H1 (cell line): ENCODE measurements at regions not wholly inside any gene's neighbourhood (a gene's known extent, or its start where the extent isn't known, plus 50 kb on each side); places are given as distances from the start of the nearest gene placed in this dataset.

Experiments used
- CTCF ChIA-PET: fragments of 300-600 bp; sonication (Branson Sonifier 250); formaldehyde crosslinking; loops from one replicate; lab custom pipeline; 2021; ENCODE audit not compliant: partially characterized antibody; lab: Charles Lee
- POLR2A ChIA-PET: fragments of 300-600 bp; sonication (Branson Sonifier 250); formaldehyde crosslinking; loops from one replicate; lab custom pipeline; 2021; ENCODE audit warnings: inconsistent platforms; ENCODE audit not compliant: partially characterized antibody; lab: Charles Lee
- DNase-seq, 2 experiments: peaks; one replicate each; pipeline versions ENCODE4 v3.0.0 to v3.0.0-alpha.2; 2010 to 2022; ENCODE audit warnings: low spot score in 2 of 2, low read depth in 1 of 2, mixed read lengths in 1 of 2
- FAIRE-seq: peaks from 2 replicates; lab custom pipeline; 2011; peaks lifted over from hg19 to GRCh38; lab: Jason Lieb, UNC
- H2AFZ ChIP-seq: 2 replicates; pipeline ENCODE4 v1.8.1; 2012; ENCODE audit warnings: low read length, inconsistent platforms
- H2AK5ac ChIP-seq: 2 replicates; pipeline ENCODE4 v1.6.1; 2013; ENCODE audit warnings: low read depth, low read length
- H2BK120ac ChIP-seq: replicated peaks from 2 replicates; pipeline ENCODE3; 2013; ENCODE audit warnings: low read depth, low read length, inconsistent platforms
- H2BK12ac ChIP-seq: 2 replicates; pipeline ENCODE4 v1.6.1; 2013; ENCODE audit warnings: low read depth, low read length
- H2BK15ac ChIP-seq: 2 replicates; pipeline ENCODE4 v1.6.1; 2013; ENCODE audit warnings: low read length
- H2BK20ac ChIP-seq: 2 replicates; pipeline ENCODE4 v1.6.1; 2013; ENCODE audit warnings: low read length
- H2BK5ac ChIP-seq: 2 replicates; pipeline ENCODE4 v1.6.1; 2013; ENCODE audit warnings: low read depth, low read length
- H3K14ac ChIP-seq: 2 replicates; pipeline ENCODE4 v1.6.1; 2013; ENCODE audit warnings: inconsistent platforms; ENCODE audit not compliant: insufficient read length
- H3K18ac ChIP-seq: 2 replicates; pipeline ENCODE4 v1.6.1; 2013; ENCODE audit warnings: low read length; ENCODE audit errors: extremely low read depth
- H3K23ac ChIP-seq: 2 replicates; pipeline ENCODE4 v1.6.1; 2013; ENCODE audit warnings: inconsistent platforms; ENCODE audit not compliant: insufficient read length
- H3K23me2 ChIP-seq: 2 replicates; pipeline ENCODE4 v1.6.1; 2013; ENCODE audit warnings: low read depth, low read length
- H3K27ac ChIP-seq: 2 replicates; pipeline ENCODE4 v1.6.1; 2011; ENCODE audit warnings: low read depth, low read length, inconsistent platforms
- H3K27me3 ChIP-seq, 4 experiments: replicated peaks in 1 of 4; 1 replicate in 1 of 4; 2 replicates in 3 of 4; pipeline versions ENCODE4 v1.6.1 to v1.8.1; 2011 to 2013; ENCODE audit warnings: low read length in 3 of 4, mild to moderate bottlenecking in 3 of 4, inconsistent platforms in 2 of 4, mixed read lengths in 2 of 4, moderate library complexity in 1 of 4; ENCODE audit not compliant: control insufficient read depth in 3 of 4, insufficient read depth in 3 of 4; ENCODE audit errors: extremely low read depth in 1 of 4
- H3K36me3 ChIP-seq, 4 experiments: 2 replicates each; pipeline versions ENCODE4 v1.6.1 to v1.8.1; 2011 to 2013; ENCODE audit warnings: mild to moderate bottlenecking in 4 of 4, low read length in 3 of 4, moderate library complexity in 2 of 4, control low read depth in 1 of 4, inconsistent platforms in 1 of 4; ENCODE audit not compliant: insufficient read depth in 4 of 4, control insufficient read depth in 2 of 4
- H3K4ac ChIP-seq: replicated peaks from 2 replicates; pipeline ENCODE3; 2013; ENCODE audit warnings: low read length, low read depth, mixed read lengths, inconsistent platforms; ENCODE audit not compliant: insufficient read length
- H3K4me1 ChIP-seq, 4 experiments: replicated peaks in 1 of 4; 1 replicate in 1 of 4; 2 replicates in 3 of 4; pipeline versions ENCODE4 v1.6.1 to v1.8.1; 2011 to 2013; ENCODE audit warnings: low read length in 3 of 4, inconsistent platforms in 2 of 4, mixed read lengths in 1 of 4; ENCODE audit not compliant: insufficient read depth in 4 of 4, control insufficient read depth in 3 of 4
- H3K4me2 ChIP-seq, 2 experiments: 2 replicates each; pipeline versions ENCODE4 v1.6.1 to v1.8.1; 2011 to 2013; ENCODE audit warnings: low read depth in 2 of 2, low read length in 2 of 2, control low read depth in 1 of 2, inconsistent platforms in 1 of 2, mild to moderate bottlenecking in 1 of 2; ENCODE audit not compliant: insufficient read depth in 1 of 2
- H3K4me3 ChIP-seq, 4 experiments: fragments of 200-600, 300-600 bp in 1 of 4; sonication (generic), shearing (Covaris generic), sonication (Bioruptor Twin) in 1 of 4; 2 replicates each; pipeline versions ENCODE4 v1.5.1 to v1.8.1; 2011 to 2016; ENCODE audit warnings: low read length in 4 of 4, low read depth in 3 of 4, control low read depth in 2 of 4, inconsistent platforms in 2 of 4, mild to moderate bottlenecking in 2 of 4, mixed read lengths in 1 of 4, moderate library complexity in 1 of 4; ENCODE audit not compliant: insufficient read depth in 2 of 4; ENCODE audit errors: extremely low read depth in 1 of 4
- H3K56ac ChIP-seq: replicated peaks from 2 replicates; pipeline ENCODE3; 2013; ENCODE audit warnings: low read depth, mild to moderate bottlenecking, mixed read lengths, low read length, inconsistent platforms; ENCODE audit not compliant: insufficient read length
- H3K79me1 ChIP-seq: 2 replicates; pipeline ENCODE4 v1.6.1; 2013; ENCODE audit warnings: low read depth, low read length, control low read depth
- H3K79me2 ChIP-seq, 2 experiments: 2 replicates each; pipeline versions ENCODE4 v1.6.1 to v1.8.1; 2012 to 2013; ENCODE audit warnings: low read length in 2 of 2, mild to moderate bottlenecking in 2 of 2, inconsistent platforms in 1 of 2; ENCODE audit not compliant: insufficient read depth in 2 of 2, control insufficient read depth in 1 of 2
- H3K9ac ChIP-seq, 4 experiments: replicated peaks in 1 of 4; 1 replicate in 1 of 4; 2 replicates in 3 of 4; pipeline versions ENCODE4 v1.6.1 to v1.8.1; 2011 to 2013; ENCODE audit warnings: low read depth in 3 of 4, low read length in 3 of 4, control low read depth in 2 of 4, mild to moderate bottlenecking in 2 of 4, moderate library complexity in 2 of 4, inconsistent platforms in 1 of 4; ENCODE audit errors: extremely low read depth in 1 of 4
- H3K9me3 ChIP-seq, 2 experiments: 2 replicates each; pipeline versions ENCODE4 v1.6.1 to v1.8.1; 2012 to 2013; ENCODE audit warnings: mild to moderate bottlenecking in 2 of 2, moderate library complexity in 2 of 2, control low read depth in 1 of 2, inconsistent platforms in 1 of 2, low read depth in 1 of 2, low read length in 1 of 2, mixed read lengths in 1 of 2; ENCODE audit not compliant: insufficient read depth in 2 of 2
- H4K20me1 ChIP-seq, 2 experiments: replicated peaks in 1 of 2; 2 replicates each; pipeline versions ENCODE3 to v1.8.1; 2011 to 2013; ENCODE audit warnings: inconsistent platforms in 2 of 2, low read length in 2 of 2, mild to moderate bottlenecking in 1 of 2; ENCODE audit not compliant: insufficient read depth in 2 of 2, control insufficient read depth in 1 of 2
- H4K5ac ChIP-seq: 2 replicates; pipeline ENCODE4 v1.6.1; 2013; ENCODE audit warnings: low read length, low read depth, mixed read lengths, inconsistent platforms; ENCODE audit not compliant: insufficient read length
- H4K8ac ChIP-seq: 2 replicates; pipeline ENCODE4 v1.8.0; 2013; ENCODE audit warnings: mild to moderate bottlenecking, moderate library complexity, low read length, inconsistent platforms; ENCODE audit not compliant: insufficient read depth; ENCODE audit errors: extremely low read depth
- H4K91ac ChIP-seq: replicated peaks from 2 replicates; pipeline ENCODE3; 2013; ENCODE audit warnings: low read length, mixed read lengths, inconsistent platforms; ENCODE audit not compliant: insufficient read length
- BACH1 ChIP-seq: IDR thresholded peaks from 2 replicates; pipeline ENCODE4 v1.6.1; 2012; ENCODE audit warnings: low read length, improper control_type of control experiment
- CTBP2 ChIP-seq: IDR thresholded peaks from 2 replicates; pipeline ENCODE4 v1.7.0; 2011; ENCODE audit warnings: borderline replicate concordance, mild to moderate bottlenecking, moderate library complexity, mixed read lengths, low read length; ENCODE audit not compliant: insufficient read depth, insufficient read length
- GTF2F1 ChIP-seq: IDR thresholded peaks from 2 replicates; pipeline ENCODE4 v1.6.1; 2012; ENCODE audit warnings: low read depth, low read length, improper control_type of control experiment, borderline replicate concordance
- RBBP5 ChIP-seq: IDR thresholded peaks from 2 replicates; pipeline ENCODE4 v1.7.1; 2012; ENCODE audit warnings: low read depth, mild to moderate bottlenecking, inconsistent platforms, low read length, moderate library complexity, borderline replicate concordance
- TCF12 ChIP-seq: IDR thresholded peaks from 2 replicates; pipeline ENCODE4 v1.6.1; 2011; ENCODE audit warnings: low read depth, mild to moderate bottlenecking, low read length
- WGBS, 2 experiments: shearing (Covaris generic) in 1 of 2; methylation state at CpG; one replicate each; pipeline versions ENCODE4 v1.1.6 to v1.1.7; 2013 to 2015; ENCODE audit warnings: low lambda C conversion rate in 2 of 2, mixed read lengths in 2 of 2, inconsistent platforms in 1 of 2, low coverage in 1 of 2, missing lambda C conversion rate in 1 of 2; ENCODE audit not compliant: insufficient replicate concordance in 2 of 2, insufficient coverage in 1 of 2, insufficient read length in 1 of 2; ENCODE audit errors: extremely low coverage in 1 of 2, missing lambda C conversion rate in 1 of 2; 5-methylcytosine and 5-hydroxymethylcytosine counted together

DNA sequence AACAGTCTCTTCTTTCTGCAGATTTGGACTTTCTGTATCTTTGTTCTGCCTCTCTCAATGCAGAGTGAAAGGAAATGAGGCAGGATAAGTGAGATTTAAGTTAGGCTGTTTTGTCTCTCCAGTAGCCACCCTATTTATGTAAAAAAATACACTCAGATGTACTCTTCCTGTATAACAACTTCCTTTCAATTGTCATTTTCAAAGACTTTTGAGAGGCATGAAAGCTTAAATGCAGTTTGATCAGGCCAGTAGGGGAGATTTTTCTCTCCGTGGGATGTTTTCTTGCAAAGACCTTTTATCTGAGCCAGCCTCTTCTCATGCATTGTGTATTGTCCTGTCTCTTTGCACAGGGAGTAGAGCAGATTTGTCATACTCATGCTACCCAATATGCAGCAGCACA is 166.8 kb downstream of the SLITRK5 start (continued):
- no peak for TF ChIP-seq GTF2F1

DNA sequence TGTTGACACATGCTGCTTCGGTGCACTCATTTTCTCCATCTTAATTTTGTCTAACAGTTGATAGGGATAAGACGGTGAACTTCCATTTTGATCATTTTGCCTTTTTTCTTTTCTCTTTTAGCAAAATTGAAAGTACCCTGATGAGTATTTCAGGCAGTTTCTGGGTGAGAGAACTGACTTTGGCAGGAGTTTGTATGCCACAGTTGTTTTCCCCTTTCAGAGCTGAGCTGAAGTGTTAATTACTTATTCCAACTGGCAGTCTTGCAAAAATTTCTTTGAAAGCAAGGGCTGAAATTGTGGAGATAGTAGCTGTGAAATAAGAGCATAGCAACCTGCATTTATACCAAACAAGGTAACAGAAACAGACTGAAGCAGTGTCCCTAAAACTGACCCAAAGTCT is 180.2 kb downstream of the SLITRK5 start:
- Histone ChIP-seq H4K8ac (no peak overlapping the region), H4K91ac (no peak overlapping the region), H3K36me3 (no peaks in the 10 kb centered on the region), H3K9me3 (no peaks in the 10 kb centered on the region), H2AFZ (no peak overlapping the region), H3K9ac (no peak overlapping the region), H3K4ac (no peak overlapping the region), H2BK12ac (no peak overlapping the region), H3K27ac (no peak overlapping the region), H2BK20ac (no peak overlapping the region)
- no peak for FAIRE-seq
- WGBS, 2 experiments, result 94% methylated on average over 2 of the region's 2 CpGs; no CpG with 5 or more reads in 1 of the 2 experiments
- no peak for DNase-seq
- TF ChIP-seq RBBP5 (no peak), CTBP2 (no peak), TCF12 (no peak), BACH1 (no peak)
- TF ChIP-seq, all 59 proteins: peak for 0
- no peak overlapping the region for H2AK5ac ChIP-seq
- H2BK5ac ChIP-seq, result no peak overlapping the region
- no peak overlapping the region for H3K56ac ChIP-seq
- H3K23ac ChIP-seq, result no peak overlapping the region
- H3K79me2 ChIP-seq, result no peaks in the 10 kb centered on the region
- no peaks in the 10 kb centered on the region for H3K4me1 ChIP-seq
- no peaks in the 10 kb centered on the region for H3K79me1 ChIP-seq
- H3K18ac ChIP-seq, result no peak overlapping the region
- H3K14ac ChIP-seq, result no peak overlapping the region
- no peak overlapping the region for H3K4me3 ChIP-seq
- no peak overlapping the region for H2BK15ac ChIP-seq
- H2BK120ac ChIP-seq, result no peak overlapping the region
- no peak overlapping the region for H3K4me2 ChIP-seq
- no peaks in the 10 kb centered on the region for H3K27me3 ChIP-seq
- H3K23me2 ChIP-seq, result no peaks in the 10 kb centered on the region
- no peak overlapping the region for H4K5ac ChIP-seq
- POLR2A ChIA-PET, result no interaction called here
- CTCF ChIA-PET, result no interaction called here
- H4K20me1 ChIP-seq, result no peaks in the 10 kb centered on the region
